NT2/D1 (cell line): ENCODE measurements at regions not wholly inside any gene's neighbourhood (a gene's known extent, or its start where the extent isn't known, plus 50 kb on each side); places are given as distances from the start of the nearest gene placed in this dataset.
A peak's percentile ranks its signal among the peaks of the same experiment; 100 is the strongest.

ENCODE experiments used
- DNase-seq: peaks from one replicate; pipeline ENCODE4 v3.0.0-alpha.2; 2011; ENCODE audit warnings: low read depth, low spot score
- H3K27me3 ChIP-seq: 2 replicates; pipeline ENCODE4 v1.6.0; 2011; ENCODE audit warnings: mild to moderate bottlenecking; ENCODE audit not compliant: insufficient read length, insufficient read depth
- H3K36me3 ChIP-seq: 2 replicates; pipeline ENCODE4 v1.6.1; 2011; ENCODE audit warnings: mild to moderate bottlenecking, low read length, mixed read lengths; ENCODE audit not compliant: insufficient read depth, insufficient read length
- H3K4me1 ChIP-seq: 2 replicates; pipeline ENCODE4 v1.5.1; 2011; ENCODE audit not compliant: insufficient read depth, insufficient read length
- H3K4me3 ChIP-seq: 2 replicates; pipeline ENCODE4 v1.5.1; 2011; ENCODE audit warnings: low read depth; ENCODE audit not compliant: insufficient read length
- H3K9ac ChIP-seq: 2 replicates; pipeline ENCODE4 v1.6.0; 2011; ENCODE audit warnings: low read depth; ENCODE audit not compliant: insufficient read length
- H3K9me3 ChIP-seq: 2 replicates; pipeline ENCODE4 v1.5.1; 2011; ENCODE audit warnings: mild to moderate bottlenecking, low read length; ENCODE audit not compliant: insufficient read depth
- SUZ12 ChIP-seq: IDR thresholded peaks from 2 replicates; pipeline ENCODE4 v1.6.1; 2011; ENCODE audit not compliant: insufficient read length, insufficient read depth; ENCODE audit errors: extremely low read depth
- YY1 ChIP-seq: IDR thresholded peaks from 2 replicates; pipeline ENCODE4 v1.6.1; 2011; ENCODE audit not compliant: insufficient read length, insufficient read depth
- ZNF274 ChIP-seq: IDR thresholded peaks from 2 replicates; pipeline ENCODE4 v1.6.1; 2011; ENCODE audit warnings: mild to moderate bottlenecking, low read depth, low read length

- H3K4me3 ChIP-seq, result no peak overlapping the region
- no peaks in the 10 kb centered on the region for H3K36me3 ChIP-seq
- H3K9ac ChIP-seq, result no peak overlapping the region
- H3K27me3 ChIP-seq, result no peaks in the 10 kb centered on the region
- no peaks in the 10 kb centered on the region for H3K4me1 ChIP-seq
- no peak for DNase-seq
- no peaks in the 10 kb centered on the region for H3K9me3 ChIP-seq
- TF ChIP-seq YY1 (no peak), ZNF274 (no peak), SUZ12 (no peak)
Measured at GRCh38 chr2:34379586-34379985, 780.5 kb upstream of the FAM98A start.

DNA sequence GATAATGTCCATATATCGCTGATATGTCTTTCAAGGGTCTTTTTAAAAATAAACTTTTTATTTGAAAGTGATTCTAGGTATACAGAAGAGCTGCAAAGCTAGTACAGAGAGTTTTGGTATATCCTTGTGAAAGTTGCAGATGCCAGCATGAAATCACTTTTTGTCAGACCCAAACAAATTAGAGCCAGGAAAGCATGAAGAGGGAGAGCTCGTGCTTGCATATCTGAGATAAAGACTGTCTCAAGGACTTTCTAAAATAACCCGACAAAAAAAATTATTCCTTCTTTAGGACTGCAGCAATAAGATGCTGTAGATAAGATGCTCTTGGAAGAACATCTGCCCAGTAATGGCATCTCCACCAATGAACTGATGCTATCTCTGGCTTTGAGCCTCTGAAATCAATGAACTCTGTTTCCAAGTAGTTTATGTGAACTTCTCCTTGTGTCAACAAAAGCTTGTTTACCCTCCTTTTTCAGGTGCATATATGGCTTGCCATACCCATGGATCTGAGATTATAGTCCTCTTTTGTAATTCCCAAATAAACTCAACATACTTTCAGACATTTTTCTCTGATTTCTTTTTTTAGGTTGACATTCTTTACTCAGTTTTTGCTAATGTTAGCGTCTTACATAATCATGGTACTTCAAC, 774.6 kb upstream of the FAM98A start:
- no peaks in the 10 kb centered on the region for H3K4me1 ChIP-seq
- no peaks in the 10 kb centered on the region for H3K9me3 ChIP-seq
- no peak overlapping the region for H3K4me3 ChIP-seq
- TF ChIP-seq SUZ12 (no peak), YY1 (no peak), ZNF274 (no peak)
- H3K9ac ChIP-seq, result no peak overlapping the region
- H3K36me3 ChIP-seq, result no peaks in the 10 kb centered on the region
- H3K27me3 ChIP-seq, result no peaks in the 10 kb centered on the region
- DNase-seq, result no peak

DNA sequence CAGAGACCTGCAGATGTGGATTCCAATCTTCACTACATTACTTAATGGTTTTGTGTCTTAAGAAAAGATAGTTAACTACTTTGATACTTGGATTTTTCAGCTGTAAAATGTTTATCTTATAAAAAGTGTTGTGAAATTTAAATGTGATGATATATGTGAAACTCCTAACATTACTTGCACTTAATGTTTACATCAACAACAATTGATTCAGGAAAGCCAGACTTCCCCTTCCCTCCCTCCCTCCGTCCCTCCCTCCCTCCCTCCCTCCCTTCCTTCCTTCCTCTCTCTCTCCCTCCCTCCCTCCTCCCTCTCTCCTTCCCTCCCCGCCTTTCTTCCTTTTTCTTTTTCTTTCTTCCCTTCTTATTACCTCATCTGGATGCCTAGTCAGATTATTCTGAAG, 773.9 kb upstream of the FAM98A start:
- H3K27me3 ChIP-seq, result no peaks in the 10 kb centered on the region
- no peak overlapping the region for H3K4me3 ChIP-seq
- H3K4me1 ChIP-seq, result no peaks in the 10 kb centered on the region
- no peaks in the 10 kb centered on the region for H3K36me3 ChIP-seq
- no peak overlapping the region for H3K9ac ChIP-seq
- TF ChIP-seq ZNF274 (no peak), YY1 (no peak), SUZ12 (no peak)
- no peak for DNase-seq
- no peaks in the 10 kb centered on the region for H3K9me3 ChIP-seq

GRCh38 chr2:34371711-34372110, 772.6 kb upstream of the FAM98A start:
- Histone ChIP-seq H3K9me3 (no peaks in the 10 kb centered on the region), H3K36me3 (no peaks in the 10 kb centered on the region), H3K27me3 (no peaks in the 10 kb centered on the region), H3K4me3 (no peak overlapping the region), H3K9ac (no peak overlapping the region), H3K4me1 (no peaks in the 10 kb centered on the region)
- no peak for DNase-seq
- no peak for TF ChIP-seq YY1
- TF ChIP-seq SUZ12, result no peak
- no peak for TF ChIP-seq ZNF274

- no peak overlapping the region for H3K9ac ChIP-seq
Measured at GRCh38 chr2:34368304-34368703, 769.2 kb upstream of the FAM98A start.

DNA sequence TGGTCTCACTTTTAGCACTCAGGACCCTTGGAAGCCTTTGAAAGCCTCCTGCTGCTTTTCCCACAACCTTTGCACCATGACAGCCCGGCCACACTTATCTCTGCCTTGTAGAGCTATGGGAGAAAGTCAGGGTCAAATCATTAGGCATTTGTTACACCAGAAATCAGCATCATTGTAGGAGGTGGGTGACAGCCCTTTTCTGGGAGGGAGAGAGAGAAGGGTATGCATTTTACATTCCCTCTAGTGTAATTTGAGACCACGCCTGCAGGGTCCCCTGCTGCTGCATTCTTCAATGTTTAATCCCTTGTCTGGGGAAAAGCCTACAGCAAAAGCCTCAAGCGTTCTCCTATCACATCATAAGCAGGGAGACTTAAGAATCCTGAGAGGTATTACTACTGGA, 766.8 kb upstream of the FAM98A start:
- peak overlapping the region; percentile 6 for H3K4me3 ChIP-seq
- no peak overlapping the region for H3K9ac ChIP-seq
- no peaks in the 10 kb centered on the region for H3K36me3 ChIP-seq
- H3K9me3 ChIP-seq, result no peaks in the 10 kb centered on the region
- H3K4me1 ChIP-seq, result no peaks in the 10 kb centered on the region
- no peaks in the 10 kb centered on the region for H3K27me3 ChIP-seq
- peak; percentile 87 for DNase-seq
- TF ChIP-seq YY1 (no peak), SUZ12 (no peak), ZNF274 (no peak)

More at GRCh38 chr2:34368304-34368703, 769.2 kb upstream of the FAM98A start:
- TF ChIP-seq SUZ12 (no peak), YY1 (no peak), ZNF274 (no peak)
- Histone ChIP-seq H3K4me1 (no peaks in the 10 kb centered on the region), H3K4me3 (no peak overlapping the region), H3K36me3 (no peaks in the 10 kb centered on the region), H3K27me3 (no peaks in the 10 kb centered on the region), H3K9me3 (no peaks in the 10 kb centered on the region)
- DNase-seq, result no peak

- DNase-seq, result no peak
- Histone ChIP-seq H3K9ac (no peak overlapping the region), H3K9me3 (no peaks in the 10 kb centered on the region), H3K4me3 (no peak overlapping the region), H3K36me3 (no peaks in the 10 kb centered on the region), H3K4me1 (no peaks in the 10 kb centered on the region), H3K27me3 (no peaks in the 10 kb centered on the region)
- TF ChIP-seq ZNF274, result no peak
- no peak for TF ChIP-seq SUZ12
- TF ChIP-seq YY1, result no peak
Measured at GRCh38 chr2:34365512-34365911, 766.4 kb upstream of the FAM98A start.
